ENCODE measurements at regions not wholly inside any gene's neighbourhood (a gene's known extent, or its start where the extent isn't known, plus 50 kb on each side); places are given as distances from the start of the nearest gene placed in this dataset.

- DNase-seq (ENCODE audit: low read depth in 2 of 2): no peak
These were observed 1142.3 kb downstream of the NLGN4X start for GRCh38 chrX:5086388-5086787.

DNA sequence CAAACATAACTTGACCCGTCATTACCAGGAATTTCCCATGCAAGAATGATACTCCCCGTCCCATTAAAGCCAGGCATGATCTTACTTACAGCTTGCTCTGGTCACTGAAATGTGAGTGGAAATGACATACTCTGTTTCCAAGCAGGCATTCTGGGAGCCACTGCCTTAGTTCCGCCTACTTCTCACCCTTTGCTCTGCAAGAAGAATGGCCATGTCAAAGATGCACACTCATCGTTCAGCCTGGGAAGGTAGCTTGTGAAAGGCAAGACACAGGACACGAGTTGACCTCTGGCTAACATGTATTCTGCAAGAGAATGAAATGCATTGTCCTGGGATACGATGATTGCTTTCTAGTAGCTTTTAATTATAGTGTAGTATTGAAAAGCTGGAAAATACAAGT, 1144.4 kb downstream of the NLGN4X start:
- no peak for DNase-seq (ENCODE audit: low read depth in 2 of 2)

DNA sequence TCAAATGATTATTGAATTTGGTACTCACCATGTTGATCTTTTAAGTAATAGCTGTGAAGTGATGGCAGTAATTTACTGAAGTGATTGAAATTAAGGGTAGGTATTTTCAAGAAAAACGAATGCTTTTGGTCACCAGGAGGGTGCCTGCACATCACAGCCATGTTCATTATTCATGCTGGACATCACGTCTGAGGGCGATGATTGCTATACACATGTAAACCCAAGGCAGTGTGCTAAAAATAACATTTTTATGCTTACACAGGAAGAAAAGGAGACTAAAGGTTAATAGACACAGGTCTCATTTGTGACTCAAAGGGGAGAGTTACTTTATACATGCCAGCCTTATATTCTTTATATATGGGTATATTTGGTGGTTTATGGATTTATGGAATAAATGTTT, 1146.0 kb downstream of the NLGN4X start:
- DNase-seq (ENCODE audit: low read depth in 2 of 2): no peak

DNA sequence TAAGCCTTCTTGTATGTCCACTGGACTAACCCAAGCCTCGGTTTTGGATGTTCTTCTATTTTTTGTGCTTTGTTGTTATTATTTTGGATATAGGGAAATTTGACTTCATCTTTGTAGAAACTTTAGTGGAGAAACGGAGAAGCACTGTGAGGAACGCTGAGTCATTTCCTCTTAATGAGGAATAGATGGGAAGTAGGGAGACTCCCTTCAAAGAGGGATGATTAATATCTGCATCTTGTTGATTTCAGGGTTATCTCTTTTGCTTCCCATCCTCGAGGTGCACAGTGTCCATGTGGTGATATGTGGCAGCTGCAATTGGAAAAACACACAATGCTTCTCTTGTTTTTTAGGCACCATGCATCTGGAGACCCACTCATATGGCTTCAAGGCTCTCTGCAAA, 1147.9 kb downstream of the NLGN4X start:
- no peak for DNase-seq (ENCODE audit: low read depth in 2 of 2)

DNA sequence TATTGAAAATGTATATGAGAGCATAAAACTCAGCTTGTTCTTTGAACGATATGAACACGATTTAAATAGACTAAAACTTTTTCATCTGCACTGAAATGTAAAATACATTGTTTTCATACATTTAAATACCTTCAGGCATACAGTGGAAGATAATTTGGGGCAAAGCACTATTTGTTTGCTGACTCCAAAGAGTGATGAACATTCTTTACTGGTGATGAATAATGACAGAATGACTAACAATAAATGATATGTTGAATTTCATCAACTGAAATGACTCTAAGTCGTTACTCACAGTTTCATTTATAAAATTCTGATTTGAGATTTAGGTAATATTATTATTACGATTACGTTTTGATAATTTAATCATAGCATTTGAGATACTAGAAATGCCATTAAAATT, 1160.1 kb downstream of the NLGN4X start:
- no peak for DNase-seq (ENCODE audit: low read depth in 2 of 2)

- no peak for DNase-seq (ENCODE audit: low read depth in 2 of 2)
These were observed 1170.9 kb downstream of the NLGN4X start for GRCh38 chrX:5057786-5058185.

GRCh38 chrX:5054852-5055251, 1173.8 kb downstream of the NLGN4X start:
- DNase-seq (ENCODE audit: low read depth in 2 of 2): no peak

DNA sequence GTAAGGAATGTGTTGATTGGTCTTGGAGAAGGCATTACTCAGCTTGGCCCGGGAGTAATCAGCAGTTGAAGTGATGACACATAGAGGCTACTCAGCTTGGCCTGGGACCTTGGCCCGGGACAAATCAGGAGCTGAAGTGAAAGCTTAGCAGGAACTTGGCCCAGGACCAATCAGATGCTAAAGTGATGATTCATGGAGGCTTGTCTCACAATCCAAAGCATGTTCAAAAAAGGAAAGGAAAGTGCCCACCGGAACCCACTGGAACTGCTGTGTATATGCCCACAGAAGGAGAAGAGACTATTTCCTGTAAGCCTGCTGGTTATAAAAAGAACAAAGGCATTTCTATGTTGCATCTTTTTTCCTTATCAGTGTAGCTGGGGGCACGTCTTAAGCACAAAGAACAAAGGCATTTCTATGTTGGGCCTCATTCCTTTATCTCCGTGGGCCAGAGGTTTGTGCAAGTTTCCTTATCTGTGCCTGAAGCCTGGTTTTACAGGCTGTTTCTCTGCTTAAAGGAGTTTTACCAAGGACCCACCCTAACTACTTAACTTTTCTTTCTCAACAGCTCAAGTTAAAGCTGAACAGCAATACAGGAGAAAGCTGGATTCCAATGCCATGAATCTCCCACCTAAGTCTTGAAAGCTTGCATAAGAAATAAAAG, 1176.7 kb downstream of the NLGN4X start:
- DNase-seq (ENCODE audit: low read depth in 2 of 2): peak in 1 of 2 donors; percentile 22

- no peak for DNase-seq (ENCODE audit: low read depth in 2 of 2)
These were observed 1186.1 kb downstream of the NLGN4X start for GRCh38 chrX:5042563-5042962.

- no peak for DNase-seq (ENCODE audit: low read depth in 2 of 2)
These were observed 1196.9 kb downstream of the NLGN4X start for GRCh38 chrX:5031792-5032191.

- DNase-seq (ENCODE audit: low read depth in 2 of 2): no peak
These were observed 1213.2 kb downstream of the NLGN4X start for GRCh38 chrX:5015451-5015850.

DNA sequence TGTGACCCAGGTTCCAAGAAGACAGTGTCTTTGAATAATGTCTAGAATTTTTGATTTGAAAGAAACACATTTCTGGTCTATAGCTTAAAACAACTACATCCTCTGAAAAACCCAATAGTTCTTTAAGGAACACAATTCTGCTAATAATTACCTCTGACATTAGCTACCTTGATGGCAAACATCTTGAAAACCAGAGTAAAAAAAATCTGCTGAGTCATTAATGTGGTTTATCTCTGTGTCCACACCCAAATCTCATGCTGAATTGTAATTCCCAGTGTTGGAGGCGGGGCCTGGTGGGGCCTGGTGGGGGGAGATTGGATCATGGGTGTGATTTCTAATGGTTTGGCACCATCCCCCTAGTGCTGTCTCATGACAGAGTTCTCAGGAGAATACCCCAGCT, 1233.8 kb downstream of the NLGN4X start:
- no peak for DNase-seq (ENCODE audit: low read depth in 2 of 2)

GRCh38 chrX:4978613-4979012, 1250.1 kb downstream of the NLGN4X start:
- DNase-seq (ENCODE audit: low read depth in 2 of 2): no peak

DNA sequence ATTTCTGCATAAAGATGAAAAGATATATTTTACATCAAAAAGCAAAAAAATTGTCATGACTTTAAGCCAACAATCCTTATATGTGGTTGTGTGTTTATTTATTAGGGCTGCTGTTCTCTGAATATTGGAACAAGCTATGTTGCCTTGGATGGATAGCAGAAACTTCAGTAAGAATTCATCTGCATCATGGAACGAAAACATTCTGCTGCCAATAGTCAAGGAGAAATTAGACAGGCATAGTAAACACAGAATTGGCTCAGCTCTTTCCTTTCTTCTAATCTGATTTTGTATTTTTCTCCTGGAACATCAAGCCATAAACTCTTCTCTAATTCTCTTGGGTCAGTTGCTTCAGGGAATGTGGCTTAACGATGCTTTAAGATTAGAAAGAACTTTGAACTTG, 1257.0 kb downstream of the NLGN4X start:
- DNase-seq (ENCODE audit: low read depth in 2 of 2): no peak

- no peak for DNase-seq (ENCODE audit: low read depth in 2 of 2)
These were observed 1250.7 kb upstream of the PRKX start for GRCh38 chrX:4964112-4964511.

- DNase-seq (ENCODE audit: low read depth in 2 of 2): no peak
These were observed 1250.0 kb upstream of the PRKX start for GRCh38 chrX:4963432-4963831.

DNA sequence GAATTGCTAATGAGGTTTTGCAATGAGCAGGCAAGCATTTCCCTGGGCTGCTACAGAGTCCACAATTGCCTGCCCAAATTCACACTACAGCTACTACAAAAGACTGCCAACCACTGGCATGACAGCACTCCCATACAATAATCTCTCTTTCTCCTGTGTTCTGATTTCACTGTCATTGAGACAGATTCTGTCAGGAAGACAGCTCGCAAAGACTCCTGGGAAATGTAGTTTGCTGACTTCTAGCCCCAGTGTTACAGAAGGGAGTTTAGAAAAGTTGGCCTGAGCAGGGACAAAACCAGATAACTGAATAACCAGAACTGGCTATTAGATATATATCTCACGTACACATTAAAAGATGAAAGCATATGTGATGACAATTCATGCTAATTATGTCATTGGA, 1231.3 kb upstream of the PRKX start:
- DNase-seq (ENCODE audit: low read depth in 2 of 2): no peak

DNA sequence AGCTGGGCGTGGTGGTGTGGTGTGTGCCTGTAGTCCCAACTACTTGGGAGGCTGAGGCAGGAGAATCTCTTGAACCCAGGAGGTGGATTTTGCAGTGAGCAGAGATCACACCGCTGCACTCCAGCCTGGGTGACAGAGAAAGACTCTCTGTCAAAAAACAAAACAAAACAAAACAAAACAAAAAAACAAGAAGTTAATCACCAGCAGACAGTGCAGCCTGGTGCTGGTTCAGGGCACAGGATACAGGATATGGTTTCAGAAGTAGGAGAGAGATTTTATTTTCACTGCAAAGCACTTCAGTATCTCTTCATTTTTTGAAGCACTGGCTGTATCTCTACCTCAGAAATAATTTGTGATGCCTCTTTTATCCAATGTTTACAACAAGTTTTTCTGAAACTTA, 1222.9 kb upstream of the PRKX start:
- no peak for DNase-seq (ENCODE audit: low read depth in 2 of 2)

- no peak for DNase-seq (ENCODE audit: low read depth in 2 of 2)
These were observed 1222.4 kb upstream of the PRKX start for GRCh38 chrX:4935846-4936245.

GRCh38 chrX:4935401-4935800, 1222.0 kb upstream of the PRKX start:
- DNase-seq (ENCODE audit: low read depth in 2 of 2): no peak

GRCh38 chrX:4932790-4933189, 1219.3 kb upstream of the PRKX start:
- no peak for DNase-seq (ENCODE audit: low read depth in 2 of 2)

- no peak for DNase-seq (ENCODE audit: low read depth in 2 of 2)
These were observed 1217.0 kb upstream of the PRKX start for GRCh38 chrX:4930426-4930825.

GRCh38 chrX:4925911-4926310, 1212.5 kb upstream of the PRKX start:
- no peak for DNase-seq (ENCODE audit: low read depth in 2 of 2)

GRCh38 chrX:4909348-4909747, 1195.9 kb upstream of the PRKX start:
- no peak for DNase-seq (ENCODE audit: low read depth in 2 of 2)

All from lung microvascular endothelial cell (primary cell).